HG02588 (cell line): ENCODE measurements at regions not wholly inside any gene's neighbourhood (a gene's known extent, or its start where the extent isn't known, plus 50 kb on each side); places are given as distances from the start of the nearest gene placed in this dataset.
"Not testable (repeated sequence)": the region's sequence is repeated elsewhere in the genome, so short reads cannot be mapped to it uniquely, and the experiment has no call there.

Experiments used
- ATAC-seq: cut with Tn5 transposase; IDR thresholded peaks from one replicate; pipeline ENCODE4 v1.9.1; 2021; ENCODE audit warnings: mild to moderate bottlenecking, moderate library complexity; ENCODE audit not compliant: unreplicated experiment

- no peak for ATAC-seq
These were observed 170.3 kb downstream of the VEGFC start for GRCh38 chr4:176622251-176622948.

DNA sequence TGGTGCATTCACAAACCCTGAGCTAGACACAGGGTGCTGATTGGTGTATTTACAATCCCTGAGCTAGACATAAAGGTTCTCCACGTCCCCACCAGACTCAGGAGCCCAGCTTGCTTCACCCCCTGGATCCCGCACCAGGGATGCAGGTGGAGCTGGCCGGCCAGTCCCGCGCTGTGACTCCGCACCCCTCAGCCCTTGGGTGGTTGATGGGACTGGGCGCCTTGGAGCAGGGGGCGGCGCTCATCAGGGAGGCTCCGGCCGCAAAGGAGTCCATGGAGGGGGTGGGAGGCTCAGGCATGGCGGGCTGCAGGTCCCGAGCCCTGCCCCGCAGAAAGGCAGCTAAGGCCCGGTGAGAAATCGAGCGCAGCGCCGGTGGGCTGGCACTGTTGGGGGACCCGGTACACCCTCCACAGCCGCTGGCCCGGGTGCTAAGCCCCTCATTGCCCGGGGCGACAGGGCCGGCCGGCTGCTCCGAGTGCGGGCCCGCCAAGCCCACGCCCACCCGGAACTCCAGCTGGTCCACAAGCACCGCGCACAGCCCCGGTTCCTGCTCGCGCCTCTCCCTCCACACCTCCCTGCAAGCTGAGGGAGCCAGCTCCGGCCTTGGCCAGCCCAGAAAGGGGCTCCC lies 167.6 kb downstream of the VEGFC start:
- not testable (repeated sequence) for ATAC-seq

DNA sequence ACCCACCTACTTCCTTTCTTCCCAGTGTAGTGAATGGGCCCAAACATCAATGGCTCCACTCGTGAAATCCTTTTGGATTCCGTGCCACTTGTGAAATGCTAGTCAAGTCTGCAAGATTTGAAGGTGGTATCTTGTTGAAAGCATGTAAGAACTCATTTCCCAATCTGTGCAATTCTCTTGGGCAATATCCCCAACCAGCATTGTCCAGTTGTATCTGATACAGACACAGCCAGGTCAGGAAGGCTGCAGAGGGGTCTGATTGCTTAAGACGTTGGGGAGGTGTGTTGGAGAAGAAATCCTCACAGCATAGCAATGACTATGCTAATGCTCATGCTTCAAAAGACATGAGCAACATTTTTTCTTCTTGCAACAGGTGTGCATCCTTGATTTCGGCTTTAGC lies 164.8 kb downstream of the VEGFC start:
- no peak for ATAC-seq

DNA sequence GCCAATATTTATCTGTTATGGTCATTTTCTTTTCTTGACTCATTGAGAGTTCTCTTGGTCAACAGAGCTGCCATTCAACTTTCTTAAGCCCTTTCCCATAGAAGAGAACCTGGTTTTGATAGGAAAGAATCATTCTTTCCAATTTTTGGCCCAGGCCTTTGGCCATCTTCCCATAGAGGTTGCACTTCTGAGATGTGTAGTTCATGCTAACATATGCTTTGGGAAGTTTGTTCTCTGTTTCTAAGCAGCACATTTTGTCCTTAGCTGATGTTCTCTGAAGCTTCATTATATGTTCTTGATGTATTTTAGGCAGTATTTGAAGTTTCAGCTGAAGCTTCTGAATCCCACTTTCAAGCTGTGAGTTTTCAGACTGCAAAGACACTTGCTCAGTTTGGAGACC lies 161.1 kb downstream of the VEGFC start:
- no peak for ATAC-seq
